Heart left ventricle (tissue), 13 donors: ENCODE measurements at regions not wholly inside any gene's neighbourhood (a gene's known extent, or its start where the extent isn't known, plus 50 kb on each side); places are given as distances from the start of the nearest gene placed in this dataset.

Experiments used
- CTCF ChIP-seq, 12 donors: fragments of 200-600 bp; sonication (generic) in 4 of 12; IDR thresholded peaks; one replicate each; pipeline versions ENCODE4 v1.5.0 to v1.8.0; 2018 to 2022; ENCODE audit warnings: antibody characterized with exemption in 12 of 12, mild to moderate bottlenecking in 5 of 12
- POLR2A ChIP-seq, 2 donors: fragments of 450-650 bp; IDR thresholded peaks; one replicate each; pipeline ENCODE4 v1.6.1; 2017; ENCODE audit warnings: antibody characterized with exemption in 2 of 2, mild to moderate bottlenecking in 2 of 2, moderate library complexity in 2 of 2
- donor health status: ischemic (EF 13 %, LVEDD 7.1; RV severe dilation, severe dysfunction).
- donor health status: DM: no; HTN: yes; CAD: no.
- donor health status: DM: no; HTN: no; CAD: no.
- donor health status: ischemic (EF 25% LVEDD 6.9; RV normal size, moderate dysfunction).
- donor health status: ischemic (EF 25% LVEDD 5.7; RV mildly dilated, moderate dysfunction).
- donor health status: ischemic (EF 35%, LVEDD 5.7; RV mildly dilated, moderate dysfunction).
- donor health status: nonischemic (EF 11% LVEDD 7.7; RV severe dilation, severe dysfunction).
- donor health status: DM: yes; HTN: yes; CAD: no.
- donor health status: PGD.
- donor health status: ischemic (EF 29% LVEDD 5.4; RV normal size, mild dysfunction).
- donor health status: nonischemic (EF 23%, LVEDD 6.1; RV moderate dilation, normal function).

GRCh38 chrX:35046660-35047296, 104.2 kb downstream of the FAM47B start:
- no peak for TF ChIP-seq POLR2A (IDR thresholded peaks at IDR 0.05)
- no peak for TF ChIP-seq CTCF (IDR thresholded peaks at IDR 0.05)
